Embryonic facial prominence (tissue), 1 donor: ENCODE measurements at regions not wholly inside any gene's neighbourhood (a gene's known extent, or its start where the extent isn't known, plus 50 kb on each side); places are given as distances from the start of the nearest gene placed in this dataset.
"Not testable (repeated sequence)": the region's sequence is repeated elsewhere in the genome, so short reads cannot be mapped to it uniquely, and the experiment has no call there.

Experiments used
- DNase-seq: peaks from one replicate; pipeline ENCODE4 v3.0.0-alpha.2; 2016; ENCODE audit errors: extremely low spot score

GRCh38 chr16:77063676-77064016 is 127.3 kb upstream of the MON1B start:
- DNase-seq, result no peak

GRCh38 chr16:77064037-77064436 is 127.0 kb upstream of the MON1B start:
- DNase-seq, result no peak

- DNase-seq, result no peak
Measured at GRCh38 chr16:77066896-77067496, 124.0 kb upstream of the MON1B start.

DNA sequence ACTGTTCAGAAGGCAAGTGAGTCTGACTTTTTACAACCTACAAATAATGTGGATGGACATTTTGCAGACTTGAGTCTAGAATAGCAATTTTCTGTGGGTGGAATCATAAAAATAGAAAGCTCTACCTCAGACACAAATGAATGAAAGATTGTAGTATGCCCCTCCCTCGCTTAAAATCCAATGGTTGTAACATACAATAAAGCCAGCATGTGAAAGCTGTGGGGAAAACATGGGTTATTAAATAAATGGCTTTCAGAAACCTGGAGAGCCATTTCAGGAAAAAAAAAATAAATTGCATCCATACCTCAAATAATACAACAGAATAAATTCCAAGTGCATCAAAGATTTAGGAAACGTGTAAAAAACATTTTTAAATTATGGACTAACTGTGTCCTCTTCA is 123.1 kb upstream of the MON1B start:
- DNase-seq, result no peak

DNA sequence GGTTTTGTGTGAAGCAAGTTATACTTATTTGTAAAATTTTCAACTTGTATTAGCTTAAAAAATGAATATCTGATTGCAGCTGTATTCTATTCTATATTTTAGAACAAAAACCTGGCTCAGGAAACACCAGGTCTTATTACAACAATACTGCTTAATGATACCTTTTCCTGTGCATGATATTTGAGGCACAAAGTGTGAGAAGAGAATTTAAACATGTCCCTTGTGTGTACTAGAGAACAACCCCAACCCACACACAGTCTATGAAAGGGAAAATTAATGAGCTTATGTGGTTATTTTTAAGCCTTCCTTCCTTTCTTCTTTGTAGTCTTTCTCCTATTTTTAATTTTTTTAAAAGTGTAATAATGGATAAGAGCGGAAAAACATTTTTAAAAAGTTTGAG is 122.6 kb upstream of the MON1B start:
- no peak for DNase-seq

GRCh38 chr16:77069929-77070328 is 121.1 kb upstream of the MON1B start:
- no peak for DNase-seq

- no peak for DNase-seq
Measured at GRCh38 chr16:77070683-77071082, 120.3 kb upstream of the MON1B start.

GRCh38 chr16:77076839-77077238 is 114.2 kb upstream of the MON1B start:
- no peak for DNase-seq

GRCh38 chr16:77077256-77077922 is 113.6 kb upstream of the MON1B start:
- no peak for DNase-seq

- no peak for DNase-seq
Measured at GRCh38 chr16:77085981-77086380, 105.0 kb upstream of the MON1B start.

DNA sequence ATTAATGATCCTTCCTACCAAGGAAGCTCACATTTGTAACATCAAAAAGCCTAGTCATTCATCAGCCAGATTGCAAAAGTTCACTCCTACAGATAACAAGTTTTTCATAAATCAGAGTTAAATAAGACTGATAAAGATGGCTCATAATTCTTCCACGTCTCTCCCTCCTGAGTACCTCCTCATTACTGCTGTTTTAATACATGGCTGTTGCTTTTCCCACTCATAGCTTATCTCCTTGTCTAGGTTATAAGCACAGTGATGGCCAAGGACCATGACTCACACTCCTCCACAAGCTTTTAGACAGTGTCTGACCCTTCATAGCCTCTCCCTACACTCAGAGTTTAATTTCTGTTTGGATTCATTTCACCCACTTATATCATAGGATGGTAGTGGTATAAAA is 100.9 kb upstream of the MON1B start:
- DNase-seq, result no peak

DNA sequence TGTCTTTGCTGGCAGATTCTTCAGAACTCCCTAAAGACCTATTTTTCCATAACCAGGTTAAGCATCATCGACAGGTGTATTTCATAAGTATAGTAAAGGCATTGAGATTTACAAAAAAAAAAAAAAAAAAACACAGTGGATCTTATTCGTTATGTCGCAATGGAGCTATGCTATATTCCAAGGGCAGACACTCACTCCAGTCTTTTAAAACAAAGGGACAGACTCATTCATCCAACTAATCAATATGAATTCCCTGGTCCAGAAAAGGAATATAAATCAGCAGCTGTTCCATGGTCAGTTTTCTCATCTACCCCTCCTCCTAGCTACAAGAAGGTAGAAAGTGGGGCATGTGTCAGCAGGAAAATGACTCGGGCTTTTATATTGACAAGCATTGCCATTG is 97.7 kb upstream of the MON1B start:
- DNase-seq, result no peak

GRCh38 chr16:77093999-77094398 is 97.0 kb upstream of the MON1B start:
- no peak for DNase-seq

- DNase-seq, result no peak
Measured at GRCh38 chr16:77111056-77111565, 79.9 kb upstream of the MON1B start.

GRCh38 chr16:77112746-77113145 is 78.2 kb upstream of the MON1B start:
- no peak for DNase-seq

- DNase-seq, result no peak
Measured at GRCh38 chr16:77113835-77114234, 77.2 kb upstream of the MON1B start.

GRCh38 chr16:77114361-77114760 is 76.6 kb upstream of the MON1B start:
- not testable (repeated sequence) for DNase-seq

GRCh38 chr16:77116856-77117255 is 74.1 kb upstream of the MON1B start:
- no peak for DNase-seq

- DNase-seq, result no peak
Measured at GRCh38 chr16:77117707-77118106, 73.3 kb upstream of the MON1B start.

DNA sequence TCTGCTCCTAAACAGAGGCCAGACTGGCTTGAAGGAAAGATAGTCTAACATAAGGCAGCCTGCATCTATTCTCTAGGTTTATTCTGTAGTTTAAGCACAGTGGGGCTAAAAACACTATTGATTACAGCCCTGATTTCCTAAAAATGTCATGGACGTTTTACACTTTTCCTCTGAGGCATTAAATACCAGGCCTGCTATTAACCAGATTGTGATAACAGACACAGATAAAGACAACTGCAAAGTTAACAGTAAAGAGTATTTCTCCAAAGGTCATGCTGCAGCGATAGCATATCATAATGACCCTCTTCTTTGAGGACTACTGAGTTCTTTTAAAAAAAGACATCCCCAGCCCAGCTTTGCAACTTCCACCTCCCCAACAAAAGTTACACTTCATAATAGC is 59.6 kb upstream of the MON1B start:
- no peak for DNase-seq

DNA sequence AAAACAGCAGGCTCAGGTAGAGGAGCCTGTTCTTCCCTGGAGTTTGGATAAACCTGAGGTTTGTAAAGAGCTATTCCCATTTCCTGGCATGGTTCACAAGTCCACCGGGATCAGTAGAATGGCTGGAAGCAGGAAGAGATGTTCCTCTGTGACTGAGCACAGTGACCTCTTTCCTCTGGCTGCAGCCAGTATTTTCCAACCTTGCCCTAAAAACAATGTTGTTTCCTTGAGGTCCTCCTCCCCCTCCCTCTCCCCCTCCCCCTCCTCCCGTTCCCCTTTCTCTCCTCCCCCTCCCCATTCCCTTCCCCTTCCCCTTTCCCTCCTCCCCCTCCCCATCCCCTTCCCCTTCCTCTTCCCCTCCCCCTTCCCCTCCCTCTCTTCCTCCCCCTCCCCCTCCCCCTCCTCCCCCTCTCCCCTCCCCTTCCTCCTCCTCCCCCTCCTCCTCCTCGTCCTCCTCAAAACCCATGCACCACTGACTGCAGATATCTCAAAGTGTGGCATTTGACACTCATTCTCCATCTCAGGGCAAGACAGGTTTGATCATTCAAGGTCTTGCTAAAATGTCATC is 58.9 kb upstream of the MON1B start:
- DNase-seq, result no peak

DNA sequence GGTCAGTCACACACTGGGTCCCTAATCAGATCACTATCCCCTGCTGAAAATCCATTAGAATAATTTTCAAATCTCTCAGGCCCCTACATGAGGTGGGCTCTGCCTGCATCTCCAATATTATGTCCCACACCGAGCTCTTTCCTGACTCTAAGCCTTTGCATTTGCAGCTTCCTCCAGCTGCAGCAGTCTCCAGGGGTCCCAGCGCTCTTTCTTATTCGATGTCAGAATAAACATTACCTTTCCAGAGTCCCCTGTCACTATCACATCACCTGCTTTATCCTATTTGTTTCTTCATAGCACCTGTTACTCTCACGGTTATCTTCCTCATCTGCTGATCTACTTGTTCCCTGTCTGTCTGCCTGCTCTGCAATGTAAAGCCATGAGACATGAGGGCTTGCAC is 57.3 kb upstream of the MON1B start:
- no peak for DNase-seq

GRCh38 chr16:77137045-77137444 is 53.9 kb upstream of the MON1B start:
- no peak for DNase-seq
